OCI-LY1 (cell line): ENCODE measurements at regions not wholly inside any gene's neighbourhood (a gene's known extent, or its start where the extent isn't known, plus 50 kb on each side); places are given as distances from the start of the nearest gene placed in this dataset.

Source experiments
- H2AFZ ChIP-seq: fragments of 200-600 bp; sonication (generic), shearing (Covaris generic); 2 replicates; pipeline ENCODE4 v1.6.0; 2014; ENCODE audit warnings: antibody characterized with exemption, mild to moderate bottlenecking, low read length
- H3F3A ChIP-seq: fragments of 200-600 bp; sonication (generic), shearing (Covaris generic); 2 replicates; pipeline ENCODE4 v1.6.0; 2014; ENCODE audit warnings: mild to moderate bottlenecking, antibody characterized with exemption, low read length, moderate library complexity; ENCODE audit not compliant: insufficient read depth
- H3K27ac ChIP-seq: fragments of 200-600 bp; sonication (generic); 2 replicates; pipeline ENCODE4 v1.5.1; 2014; ENCODE audit warnings: low read length, mixed run types, mild to moderate bottlenecking, low read depth; ENCODE audit not compliant: poor library complexity, severe bottlenecking
- H3K27me3 ChIP-seq: fragments of 200-600 bp; sonication (generic); 2 replicates; pipeline ENCODE4 v1.6.0; 2014; ENCODE audit warnings: antibody characterized with exemption, mild to moderate bottlenecking, low read length, moderate library complexity; ENCODE audit not compliant: insufficient read depth
- H3K36me3 ChIP-seq: fragments of 200-600 bp; sonication (generic); 2 replicates; pipeline ENCODE4 v1.6.1; 2014; ENCODE audit warnings: mild to moderate bottlenecking, antibody characterized with exemption, low read length, moderate library complexity, mixed read lengths; ENCODE audit not compliant: insufficient read depth
- H3K4me1 ChIP-seq: fragments of 200-600 bp; sonication (generic); 2 replicates; pipeline ENCODE4 v1.5.1; 2014; ENCODE audit warnings: mild to moderate bottlenecking, low read length, moderate library complexity; ENCODE audit not compliant: insufficient read depth, severe bottlenecking
- H3K4me2 ChIP-seq: fragments of 200-600 bp; sonication (generic), shearing (Covaris generic); 2 replicates; pipeline ENCODE4 v1.6.1; 2014; ENCODE audit warnings: low read length
- H3K4me3 ChIP-seq: fragments of 200-600 bp; sonication (generic); 2 replicates; pipeline ENCODE4 v1.5.1; 2014; ENCODE audit warnings: low read length, low read depth, mild to moderate bottlenecking, mixed read lengths; ENCODE audit not compliant: poor library complexity, severe bottlenecking
- H3K79me2 ChIP-seq: fragments of 200-600 bp; shearing (Covaris generic); 2 replicates; pipeline ENCODE4 v1.6.1; 2016; ENCODE audit warnings: mixed run types, low read length, mixed read lengths; ENCODE audit not compliant: insufficient read depth
- H3K9ac ChIP-seq: fragments of 200-600 bp; sonication (generic), shearing (Covaris generic); 2 replicates; pipeline ENCODE4 v1.6.1; 2014; ENCODE audit warnings: mild to moderate bottlenecking, low read length, mixed read lengths
- H3K9me2 ChIP-seq: fragments of 200-600 bp; sonication (generic), shearing (Covaris generic); 2 replicates; pipeline ENCODE4 v1.6.1; 2014; ENCODE audit warnings: low read depth, mild to moderate bottlenecking, low read length, mixed read lengths
- H3K9me3 ChIP-seq: fragments of 200-600 bp; shearing (Covaris generic); 2 replicates; pipeline ENCODE4 v1.6.1; 2014; ENCODE audit warnings: low read length, mixed read lengths
- H4K20me1 ChIP-seq: fragments of 200-600 bp; sonication (generic), shearing (Covaris generic); 2 replicates; pipeline ENCODE4 v1.6.0; 2016; ENCODE audit warnings: mild to moderate bottlenecking, low read length; ENCODE audit not compliant: insufficient read depth
- CTCF ChIP-seq: fragments of 200-600 bp; sonication (generic), shearing (Covaris generic); IDR thresholded peaks from 2 replicates; pipeline ENCODE4 v1.5.1; 2017; ENCODE audit warnings: mild to moderate bottlenecking, antibody characterized with exemption, low read length, moderate library complexity, mixed read lengths
- EZH2 ChIP-seq: fragments of 200-600 bp; sonication (generic), shearing (Covaris generic); IDR thresholded peaks from 2 replicates; pipeline ENCODE4 v1.8.0; 2017; ENCODE audit warnings: borderline replicate concordance, mixed run types, mild to moderate bottlenecking, antibody characterized with exemption, low read length, moderate library complexity, mixed read lengths

- TF ChIP-seq CTCF (no peak), EZH2 (no peak)
- Histone ChIP-seq H3K79me2 (no peaks in the 10 kb centered on the region), H4K20me1 (no peaks in the 10 kb centered on the region), H3K4me1 (no peaks in the 10 kb centered on the region), H3K4me3 (no peak overlapping the region), H3K27ac (no peak overlapping the region), H3K9me2 (no peaks in the 10 kb centered on the region), H2AFZ (no peak overlapping the region), H3K9me3 (no peaks in the 10 kb centered on the region), H3K36me3 (no peaks in the 10 kb centered on the region), H3F3A (no peaks in the 10 kb centered on the region), H3K4me2 (no peak overlapping the region), H3K27me3 (no peaks in the 10 kb centered on the region), H3K9ac (no peak overlapping the region)
These were observed 698.2 kb downstream of the PCDH17 start for GRCh38 chr13:58329746-58330145.

GRCh38 chr13:58340895-58341294 lies 709.4 kb downstream of the PCDH17 start:
- Histone ChIP-seq H3K79me2 (no peaks in the 10 kb centered on the region), H3K27ac (no peak overlapping the region), H3K36me3 (no peaks in the 10 kb centered on the region), H3K4me2 (no peak overlapping the region), H3K9me2 (no peaks in the 10 kb centered on the region), H3K9me3 (no peaks in the 10 kb centered on the region), H3K27me3 (no peaks in the 10 kb centered on the region), H3F3A (no peaks in the 10 kb centered on the region), H3K9ac (no peak overlapping the region), H3K4me3 (no peak overlapping the region), H3K4me1 (no peaks in the 10 kb centered on the region), H4K20me1 (no peaks in the 10 kb centered on the region), H2AFZ (no peak overlapping the region)
- TF ChIP-seq CTCF (no peak), EZH2 (no peak)

- TF ChIP-seq CTCF (no peak), EZH2 (no peak)
- Histone ChIP-seq H3K4me1 (no peaks in the 10 kb centered on the region), H3K4me3 (no peak overlapping the region), H3K79me2 (no peaks in the 10 kb centered on the region), H3K27me3 (no peaks in the 10 kb centered on the region), H3K9me3 (no peaks in the 10 kb centered on the region), H4K20me1 (no peaks in the 10 kb centered on the region), H3K9ac (no peak overlapping the region), H3K4me2 (no peak overlapping the region), H3K27ac (no peak overlapping the region), H3F3A (no peaks in the 10 kb centered on the region), H3K36me3 (no peaks in the 10 kb centered on the region), H2AFZ (no peak overlapping the region), H3K9me2 (no peaks in the 10 kb centered on the region)
These were observed 709.8 kb downstream of the PCDH17 start for GRCh38 chr13:58341318-58341717.
